IPS-11a (cell line): ENCODE measurements at regions not wholly inside any gene's neighbourhood (a gene's known extent, or its start where the extent isn't known, plus 50 kb on each side); places are given as distances from the start of the nearest gene placed in this dataset.

ENCODE experiments used
- H3K4me3 ChIP-seq: one replicate; pipeline ENCODE4 v1.5.1; 2013; ENCODE audit warnings: low read depth, low read length, control low read depth

GRCh38 chr1:208628022-208628914 is 384.1 kb upstream of the PLXNA2 start:
- H3K4me3 ChIP-seq, result no peak overlapping the region

DNA sequence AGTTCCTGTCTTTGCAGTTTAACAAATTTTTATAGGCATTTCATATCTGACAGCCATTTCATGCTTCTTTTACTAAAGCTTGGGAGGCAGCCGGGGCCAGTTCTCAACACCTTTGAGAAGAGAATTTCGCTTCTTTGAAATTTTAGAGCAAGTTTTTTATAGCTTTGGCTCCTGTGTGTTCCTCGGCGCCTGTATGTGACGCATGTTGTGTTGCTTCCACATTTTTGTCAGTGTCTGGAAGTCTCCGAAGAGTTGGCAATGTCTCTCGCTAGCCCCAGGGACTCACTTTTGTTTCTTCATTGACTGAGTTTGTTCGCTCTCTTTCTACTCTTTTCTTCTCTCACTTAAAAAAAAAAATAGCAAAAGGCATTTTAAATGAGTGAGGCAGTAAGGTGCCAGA is 386.9 kb upstream of the PLXNA2 start:
- H3K4me3 ChIP-seq, result no peak overlapping the region

GRCh38 chr1:208631506-208631905 is 387.3 kb upstream of the PLXNA2 start:
- no peak overlapping the region for H3K4me3 ChIP-seq

DNA sequence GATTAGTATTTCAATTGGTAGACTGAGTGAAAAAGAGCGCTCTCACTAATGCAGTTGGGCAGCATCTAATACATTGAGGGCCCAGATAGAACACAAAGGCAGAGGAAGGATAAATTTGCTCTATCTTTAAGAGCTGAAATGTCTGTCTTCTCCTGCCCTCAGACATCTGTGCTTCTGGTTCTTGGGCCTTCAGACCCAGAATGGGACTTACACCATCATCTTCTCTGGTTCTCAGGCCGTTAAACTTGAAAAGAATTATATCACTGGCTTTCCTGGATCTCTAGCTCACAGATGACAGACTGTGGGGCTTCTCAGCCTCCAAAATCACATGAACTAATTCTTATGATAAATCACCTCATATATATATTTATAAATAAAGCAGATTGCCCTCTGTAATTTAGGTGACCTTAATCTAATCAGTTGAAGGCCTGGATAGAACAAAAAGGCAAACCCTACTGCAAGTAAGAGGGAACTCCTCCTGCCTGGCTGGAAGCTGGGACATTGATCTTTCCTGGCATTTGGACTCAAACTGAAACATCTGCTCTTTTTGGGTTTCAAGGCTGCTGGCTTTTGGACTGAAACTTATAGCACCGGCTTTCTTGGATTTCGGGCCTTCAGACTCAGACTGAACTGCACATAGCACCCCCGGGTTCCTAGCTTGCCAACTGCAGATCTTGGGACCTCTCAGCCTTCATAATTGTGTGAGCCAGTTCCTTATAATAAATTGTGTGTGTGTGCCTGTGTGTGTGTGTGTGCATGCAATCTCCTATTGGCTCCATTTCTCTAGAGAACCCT is 390.4 kb upstream of the PLXNA2 start:
- no peak overlapping the region for H3K4me3 ChIP-seq

DNA sequence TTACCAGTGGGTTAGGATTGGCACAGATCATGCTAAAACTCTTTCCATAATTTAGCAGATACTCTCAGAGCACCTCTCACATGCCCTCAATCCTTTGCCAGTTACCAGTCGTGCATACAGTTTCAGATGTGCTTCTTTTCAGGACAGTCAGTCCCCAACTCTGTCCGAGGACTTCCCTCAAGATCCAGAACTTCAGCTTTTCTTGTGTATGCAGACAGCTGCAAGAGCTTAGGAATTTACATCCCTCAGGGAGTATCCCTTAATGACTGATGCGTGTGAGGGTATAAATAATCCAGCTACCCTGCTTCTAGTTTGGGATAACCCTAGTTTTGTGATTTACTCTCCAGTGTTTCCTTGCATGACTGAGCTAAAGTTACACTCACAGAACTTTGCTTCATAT is 393.0 kb upstream of the PLXNA2 start:
- no peak overlapping the region for H3K4me3 ChIP-seq

GRCh38 chr1:208639382-208639781 is 395.2 kb upstream of the PLXNA2 start:
- H3K4me3 ChIP-seq, result no peak overlapping the region

DNA sequence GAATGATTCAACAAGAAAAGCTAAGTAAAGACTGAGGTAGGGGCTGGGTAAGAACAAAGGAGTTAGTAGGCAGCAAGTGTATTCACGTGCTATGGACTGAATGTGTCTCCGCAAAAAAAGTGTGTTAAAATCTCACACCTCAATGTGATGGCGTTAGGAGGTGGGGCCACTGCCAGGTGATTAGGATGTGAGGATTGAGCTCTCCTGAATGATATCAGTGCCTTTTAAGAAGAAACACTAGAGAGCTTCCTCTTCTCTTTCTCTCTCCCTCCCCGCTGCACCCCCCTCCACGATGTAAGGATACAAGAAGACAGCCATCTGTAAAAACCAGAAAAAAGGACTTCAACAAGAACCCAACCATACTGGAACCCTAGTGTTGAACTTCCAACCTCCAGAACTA is 396.1 kb upstream of the PLXNA2 start:
- H3K4me3 ChIP-seq, result no peak overlapping the region

DNA sequence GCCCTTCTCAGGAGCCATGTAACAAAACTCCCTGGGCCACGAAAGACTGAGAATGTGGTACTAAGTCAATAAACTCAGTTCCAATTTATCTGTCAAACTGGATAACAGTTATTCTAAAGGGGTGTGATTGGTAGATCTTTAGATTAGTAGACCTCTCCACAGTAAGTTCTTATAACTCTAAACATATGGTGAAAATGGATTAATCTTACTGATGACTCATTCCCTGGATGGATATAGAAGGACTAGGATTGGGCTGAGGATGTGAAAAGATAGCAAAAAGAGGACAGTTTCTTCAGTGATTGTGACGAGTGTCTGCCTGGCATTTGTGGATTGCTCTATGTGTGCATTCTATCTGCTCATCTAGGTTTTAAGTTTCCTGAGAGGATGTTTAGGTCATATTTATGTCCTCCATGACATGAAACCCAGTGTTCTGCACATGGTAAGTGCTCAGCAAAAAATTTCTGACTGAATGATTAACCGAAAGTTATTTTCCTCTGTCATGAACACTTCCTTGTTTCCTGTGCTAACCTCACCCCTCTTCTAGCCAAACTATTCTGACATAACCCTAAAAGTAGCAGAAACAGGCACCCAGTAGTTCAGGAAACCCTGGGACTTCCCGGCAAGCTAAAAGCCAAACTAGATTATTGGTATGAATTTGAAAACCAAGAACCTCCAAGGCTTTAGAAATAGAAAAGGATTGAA is 397.5 kb upstream of the PLXNA2 start:
- no peak overlapping the region for H3K4me3 ChIP-seq

- H3K4me3 ChIP-seq, result no peak overlapping the region
These were observed 398.9 kb upstream of the PLXNA2 start for GRCh38 chr1:208643005-208643597.

DNA sequence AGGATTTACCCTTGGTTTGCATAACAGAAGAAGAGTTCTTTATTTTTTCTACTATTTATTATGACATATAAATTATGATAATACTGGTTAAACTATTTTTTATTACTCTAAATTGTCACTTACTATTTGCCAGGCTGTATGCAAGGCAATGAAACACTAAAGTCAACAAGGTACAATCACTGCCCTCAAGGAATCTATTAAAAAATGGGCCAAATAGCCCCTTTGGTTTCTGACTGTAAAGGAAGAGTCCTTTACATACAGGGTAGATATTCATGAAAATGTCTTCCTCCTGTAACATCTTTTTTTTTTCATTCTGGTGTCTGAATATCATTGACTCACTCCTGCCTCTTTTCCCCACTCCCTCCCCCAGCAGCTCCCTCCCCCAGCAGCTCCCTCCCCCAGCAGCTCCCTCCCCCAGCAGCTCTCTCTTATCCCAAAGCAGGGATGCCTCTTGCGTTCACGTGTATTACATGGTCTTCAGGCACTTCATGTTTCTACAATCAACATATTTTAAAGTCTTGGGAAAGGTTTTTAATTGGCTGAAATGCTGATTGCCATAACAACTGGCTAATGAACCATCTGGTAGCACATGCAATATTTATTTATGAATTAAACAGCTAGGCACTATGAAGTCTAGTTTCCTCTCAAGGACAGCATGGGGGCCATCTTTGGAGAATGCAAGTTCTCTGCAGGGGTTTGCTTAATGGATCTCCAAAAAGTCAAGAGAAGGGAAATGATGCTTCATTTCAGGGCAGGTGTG is 400.4 kb upstream of the PLXNA2 start:
- no peak overlapping the region for H3K4me3 ChIP-seq

DNA sequence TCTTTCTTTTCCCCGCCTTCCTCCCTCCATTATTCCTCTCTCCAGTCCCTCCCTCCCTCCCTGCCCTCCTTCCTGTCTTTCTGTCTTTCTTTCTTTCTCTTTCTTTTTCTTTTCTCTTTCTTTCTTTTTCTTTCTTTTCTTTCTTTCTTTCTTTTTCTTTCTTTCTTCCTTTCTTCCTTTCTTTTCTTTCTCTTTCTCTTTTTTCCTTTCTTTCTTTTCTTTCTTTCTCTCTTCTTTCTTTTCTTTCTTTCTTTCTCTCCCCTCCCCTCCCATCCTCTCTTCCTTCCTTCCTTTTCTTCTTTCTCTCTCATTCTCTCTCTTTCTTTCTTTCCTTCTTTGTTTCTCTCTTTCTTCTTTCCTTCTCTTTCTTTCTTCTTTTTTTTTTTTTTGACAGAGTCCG is 402.2 kb upstream of the PLXNA2 start:
- H3K4me3 ChIP-seq, result no peak overlapping the region

- H3K4me3 ChIP-seq, result no peak overlapping the region
These were observed 404.0 kb upstream of the PLXNA2 start for GRCh38 chr1:208648146-208648545.

GRCh38 chr1:208652296-208653160 is 408.3 kb upstream of the PLXNA2 start:
- no peak overlapping the region for H3K4me3 ChIP-seq

GRCh38 chr1:208653426-208653825 is 409.2 kb upstream of the PLXNA2 start:
- H3K4me3 ChIP-seq, result no peak overlapping the region

GRCh38 chr1:208654241-208654640 is 410.1 kb upstream of the PLXNA2 start:
- no peak overlapping the region for H3K4me3 ChIP-seq

DNA sequence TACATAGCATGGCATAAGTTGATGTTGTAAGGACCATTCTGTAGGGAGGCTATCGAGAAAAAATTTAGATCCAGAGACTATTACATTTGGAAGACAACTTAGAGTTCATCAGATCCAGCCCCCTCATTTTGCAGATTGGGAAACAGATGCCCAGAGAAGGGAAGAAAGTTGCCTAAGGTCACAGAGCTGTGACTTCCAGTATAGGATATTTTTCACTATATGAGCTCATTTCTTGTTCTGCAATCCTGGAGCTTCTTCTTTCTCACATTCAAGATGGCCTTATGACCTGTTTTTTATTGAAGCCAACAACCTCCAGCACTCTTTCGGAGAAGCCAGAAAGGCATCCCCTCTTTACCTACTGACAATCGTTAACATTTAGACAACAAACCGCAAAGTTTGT is 421.8 kb upstream of the PLXNA2 start:
- H3K4me3 ChIP-seq, result no peak overlapping the region

- H3K4me3 ChIP-seq, result no peak overlapping the region
These were observed 424.8 kb upstream of the PLXNA2 start for GRCh38 chr1:208668991-208669390.

GRCh38 chr1:208670778-208671177 is 426.6 kb upstream of the PLXNA2 start:
- no peak overlapping the region for H3K4me3 ChIP-seq

- H3K4me3 ChIP-seq, result no peak overlapping the region
These were observed 437.9 kb upstream of the PLXNA2 start for GRCh38 chr1:208681878-208682663.
